ENCODE measurements at regions not wholly inside any gene's neighbourhood (a gene's known extent, or its start where the extent isn't known, plus 50 kb on each side); places are given as distances from the start of the nearest gene placed in this dataset.

- DNase-seq (ENCODE audit: low spot score), result no peak
- intact Hi-C loops (cut with DNase I), result no loop called here
These were observed 526.4 kb downstream of the MID1IP1 start for GRCh38 chrX:39327705-39328104.

- DNase-seq (ENCODE audit: low spot score), result no peak
- intact Hi-C loops (cut with DNase I), result no loop called here
These were observed 527.4 kb downstream of the MID1IP1 start for GRCh38 chrX:39328661-39329060.

GRCh38 chrX:39331082-39331704, 529.9 kb downstream of the MID1IP1 start:
- DNase-seq (ENCODE audit: low spot score), result no peak
- intact Hi-C loops (cut with DNase I), result no loop called here

- no peak for DNase-seq (ENCODE audit: low spot score)
- intact Hi-C loops (cut with DNase I), result no loop called here
These were observed 532.2 kb downstream of the MID1IP1 start for GRCh38 chrX:39333451-39333850.

DNA sequence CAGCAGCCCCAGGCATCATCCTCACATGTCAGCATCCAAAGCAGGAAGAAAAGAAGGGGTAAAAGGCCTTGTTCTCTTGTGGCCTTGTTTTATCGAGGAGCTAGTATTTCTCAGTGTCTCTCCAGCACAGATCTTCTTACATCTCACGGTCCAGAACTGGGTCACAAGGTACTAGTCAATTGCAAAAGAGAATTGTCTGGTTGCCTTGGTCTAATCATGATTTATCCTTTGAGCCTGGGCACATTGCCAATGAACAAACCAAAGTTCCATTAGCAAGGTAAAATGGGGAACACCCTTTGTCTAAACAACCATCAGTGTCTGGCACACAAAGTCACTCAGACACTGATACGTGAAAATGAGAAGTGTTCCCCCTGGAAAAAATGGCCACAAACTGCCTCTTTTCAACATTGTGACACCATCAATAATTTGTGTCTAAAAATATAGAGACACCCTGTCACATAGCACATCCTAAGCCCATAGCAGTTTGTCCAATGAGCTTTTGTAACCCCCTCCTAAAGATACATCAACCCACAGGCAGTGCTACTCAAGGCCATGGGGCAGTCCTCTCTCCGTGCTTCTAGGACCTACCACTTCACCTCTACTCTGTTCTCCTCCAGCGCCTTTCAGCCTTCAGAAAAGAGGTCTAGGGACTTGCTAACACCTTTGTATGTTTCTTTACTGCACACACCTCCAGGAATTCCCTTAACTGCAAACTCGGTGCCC, 534.4 kb downstream of the MID1IP1 start:
- intact Hi-C loops (cut with DNase I), result no loop called here
- no peak for DNase-seq (ENCODE audit: low spot score)

DNA sequence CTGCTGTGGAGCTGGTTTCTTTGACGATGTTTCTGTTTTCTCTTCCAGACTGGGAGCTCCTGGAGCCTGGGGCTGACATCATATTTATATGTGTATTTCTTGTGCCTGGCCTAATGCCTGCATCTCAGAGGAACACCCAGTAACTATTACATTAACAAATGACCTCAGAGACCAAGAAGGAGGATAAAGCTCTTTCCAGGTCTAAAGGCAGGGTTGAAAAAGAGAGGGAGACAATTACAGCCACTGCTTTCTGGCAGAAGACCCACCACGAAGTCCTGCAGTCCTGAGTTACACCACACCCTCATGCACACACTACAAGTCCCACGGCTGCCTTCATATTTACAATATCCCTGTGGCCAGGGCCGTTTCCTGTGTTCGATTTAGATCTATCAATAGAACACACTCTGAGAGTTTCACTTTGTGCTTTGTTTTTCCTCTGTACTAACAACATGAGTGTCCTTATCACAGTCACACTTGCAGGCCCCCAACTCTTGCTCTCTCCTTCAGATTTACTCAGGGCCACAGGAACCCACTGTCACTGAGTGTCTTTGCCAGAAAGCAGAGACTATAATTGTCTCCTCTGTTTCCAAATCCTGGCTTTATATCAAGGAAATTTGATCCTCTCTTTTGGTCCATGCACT, 535.5 kb downstream of the MID1IP1 start:
- intact Hi-C loops (cut with DNase I), result no loop called here
- DNase-seq (ENCODE audit: low spot score), result no peak

DNA sequence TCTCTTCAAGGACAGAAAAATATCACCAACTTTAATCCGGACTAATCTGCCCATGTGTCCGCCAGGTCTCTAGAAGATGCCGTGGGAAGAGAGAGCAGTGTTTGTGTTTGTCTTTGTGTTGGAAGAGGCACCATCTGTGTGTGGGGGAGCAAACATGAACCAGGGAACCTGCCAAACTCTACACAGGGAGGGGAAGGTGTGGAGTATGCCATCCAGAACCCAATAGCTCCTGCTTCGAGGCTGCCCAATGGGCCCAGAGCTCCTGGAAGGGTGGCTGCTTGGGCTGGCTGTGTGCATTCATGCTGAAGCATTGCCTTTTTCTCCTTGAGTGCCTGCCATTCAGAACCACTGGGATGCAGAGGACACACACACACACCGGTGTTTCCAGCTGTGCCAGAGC, 536.2 kb downstream of the MID1IP1 start:
- no peak for DNase-seq (ENCODE audit: low spot score)
- intact Hi-C loops (cut with DNase I), result no loop called here

- DNase-seq (ENCODE audit: low spot score), result no peak
- intact Hi-C loops (cut with DNase I), result no loop called here
These were observed 537.3 kb downstream of the MID1IP1 start for GRCh38 chrX:39338583-39338982.

- intact Hi-C loops (cut with DNase I), result no loop called here
- DNase-seq (ENCODE audit: low spot score), result no peak
These were observed 555.0 kb downstream of the MID1IP1 start for GRCh38 chrX:39356119-39356807.

DNA sequence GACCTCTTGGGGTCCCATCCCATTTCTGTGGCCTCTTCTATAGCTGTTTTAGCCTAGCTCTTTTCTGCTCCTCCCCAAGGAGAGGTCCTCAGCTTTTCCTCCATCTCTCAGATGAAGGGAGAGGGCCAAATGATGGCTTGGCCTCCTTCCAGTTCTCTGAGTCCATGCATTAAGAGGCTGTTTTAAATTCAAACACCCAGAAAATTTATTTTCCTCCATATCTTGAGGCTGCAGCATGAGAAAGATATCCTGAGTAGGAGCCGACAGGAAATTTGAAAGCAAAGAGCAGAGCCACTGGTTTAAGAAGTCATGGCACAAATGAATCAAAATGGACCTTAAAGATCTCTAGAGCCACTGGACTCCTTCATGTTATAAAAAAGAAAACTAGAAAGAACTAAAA, 558.8 kb downstream of the MID1IP1 start:
- intact Hi-C loops (cut with DNase I), result no loop called here
- no peak for DNase-seq (ENCODE audit: low spot score)

DNA sequence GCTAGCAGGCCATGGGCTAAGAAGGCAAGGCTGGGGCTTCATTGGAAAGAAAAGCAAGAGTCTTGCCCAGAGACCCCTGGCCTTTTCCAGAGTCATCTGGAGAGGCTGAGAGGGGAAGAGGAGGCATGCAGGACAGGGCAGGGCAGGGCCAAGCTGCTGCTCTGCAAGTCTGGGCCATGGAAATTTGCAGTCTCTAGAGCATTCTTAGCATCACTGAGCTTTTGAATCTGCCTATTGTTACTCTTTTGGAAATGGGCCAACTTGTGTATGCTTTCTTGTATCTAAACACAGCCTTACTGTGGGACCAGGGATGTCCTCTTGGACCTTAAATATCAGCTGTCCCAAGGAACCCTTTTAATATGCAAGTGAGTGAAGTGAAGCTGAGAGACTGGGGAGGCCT, 560.5 kb downstream of the MID1IP1 start:
- no peak for DNase-seq (ENCODE audit: low spot score)
- intact Hi-C loops (cut with DNase I), result no loop called here

- no peak for DNase-seq (ENCODE audit: low spot score)
- intact Hi-C loops (cut with DNase I), result no loop called here
These were observed 566.2 kb downstream of the MID1IP1 start for GRCh38 chrX:39367416-39367815.

DNA sequence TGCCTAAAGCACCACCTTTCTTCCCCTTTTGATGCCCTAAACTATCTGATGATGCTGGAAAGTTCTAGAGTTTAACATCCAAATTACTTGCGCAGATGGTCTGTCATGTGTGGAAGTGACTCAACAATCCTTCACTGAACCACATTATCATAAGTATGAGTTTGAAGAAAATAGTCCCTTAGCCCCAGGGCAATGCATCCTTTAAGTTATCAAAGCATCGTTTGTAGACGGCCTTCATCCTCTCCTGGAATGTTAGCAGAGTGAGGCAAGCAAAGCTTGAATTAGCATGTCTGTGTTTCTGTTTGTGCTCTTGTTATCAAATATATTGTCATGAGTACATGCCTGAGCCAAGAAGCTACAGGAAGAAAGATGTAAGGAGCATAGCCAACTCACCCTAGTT, 570.9 kb downstream of the MID1IP1 start:
- no peak for DNase-seq (ENCODE audit: low spot score)
- intact Hi-C loops (cut with DNase I), result no loop called here

GRCh38 chrX:39377157-39377556, 575.9 kb downstream of the MID1IP1 start:
- DNase-seq (ENCODE audit: low spot score), result no peak
- intact Hi-C loops (cut with DNase I), result no loop called here

- intact Hi-C loops (cut with DNase I), result no loop called here
- DNase-seq (ENCODE audit: low spot score), result no peak
These were observed 576.5 kb downstream of the MID1IP1 start for GRCh38 chrX:39377773-39378172.

- no peak for DNase-seq (ENCODE audit: low spot score)
- intact Hi-C loops (cut with DNase I), result no loop called here
These were observed 580.2 kb downstream of the MID1IP1 start for GRCh38 chrX:39381422-39381821.

DNA sequence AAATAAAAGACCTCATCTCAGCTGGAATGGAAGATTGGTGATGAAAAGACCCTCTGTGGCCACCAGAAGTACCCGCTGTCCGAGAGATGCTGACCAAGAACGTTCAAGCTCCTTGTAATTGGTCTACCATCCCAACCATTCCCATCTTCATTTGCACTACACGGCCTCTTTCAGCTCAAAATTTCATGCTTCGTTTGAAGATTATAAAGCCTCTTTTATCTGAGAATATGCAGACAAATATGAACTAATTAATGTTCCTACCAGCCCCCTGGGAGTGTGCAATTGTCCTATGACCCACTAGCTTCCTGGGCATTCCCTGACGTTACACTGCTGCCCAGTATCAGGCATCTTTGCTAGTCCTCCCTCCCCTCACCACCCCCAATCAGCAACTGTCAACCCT, 583.7 kb downstream of the MID1IP1 start:
- no peak for DNase-seq (ENCODE audit: low spot score)
- intact Hi-C loops (cut with DNase I), result no loop called here

DNA sequence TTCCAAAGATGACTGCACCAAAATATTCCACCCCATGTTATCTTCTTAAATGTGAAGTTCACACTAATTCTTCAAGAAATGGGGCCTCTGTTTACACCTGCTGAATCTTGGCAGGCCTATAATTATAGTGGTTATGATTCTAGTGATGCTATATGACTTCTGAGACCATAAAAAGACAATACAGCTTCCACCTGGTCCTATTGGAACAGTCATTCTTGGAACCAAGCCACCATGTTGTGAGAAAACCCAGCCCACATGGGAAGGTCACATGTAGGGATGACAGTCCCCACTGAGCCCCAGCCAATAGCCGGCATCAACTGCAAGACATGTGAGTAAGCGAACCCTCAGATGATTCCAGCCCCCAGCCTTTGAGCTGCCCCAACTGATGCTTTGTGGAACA, 587.5 kb downstream of the MID1IP1 start:
- intact Hi-C loops (cut with DNase I), result no loop called here
- DNase-seq (ENCODE audit: low spot score), result no peak

DNA sequence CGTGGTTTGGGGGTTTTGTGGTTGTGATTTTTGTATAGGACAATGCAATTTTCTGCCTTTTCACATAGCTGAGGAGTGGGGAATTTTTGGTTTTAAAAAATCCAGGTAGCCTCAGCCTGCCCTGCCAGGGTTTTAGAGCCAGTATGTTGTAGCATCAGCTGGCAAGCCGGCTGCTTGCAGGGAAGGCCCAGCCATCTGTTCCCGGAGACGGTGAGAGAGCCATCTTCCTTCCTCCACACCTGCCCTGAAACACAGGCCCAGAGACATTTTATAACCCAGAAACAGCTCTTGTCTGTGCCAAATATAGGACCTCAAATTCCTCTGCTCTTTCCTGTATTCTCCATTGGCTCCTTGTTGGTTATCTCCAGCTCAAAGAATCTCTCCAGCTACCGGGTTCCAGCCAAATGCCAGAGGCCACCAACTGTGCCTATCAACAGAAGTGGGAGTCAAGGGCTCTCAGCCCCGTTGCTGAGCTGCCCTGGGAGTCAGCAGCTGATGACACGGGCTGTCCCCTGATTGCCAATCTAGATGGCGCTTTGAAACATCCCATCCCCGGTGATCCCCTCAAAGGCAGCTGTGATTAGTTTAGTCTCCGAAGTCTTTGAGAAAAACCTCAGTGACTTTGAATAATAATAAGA, 595.2 kb downstream of the MID1IP1 start:
- intact Hi-C loops (cut with DNase I), result no loop called here
- DNase-seq (ENCODE audit: low spot score), result no peak

- no peak for DNase-seq (ENCODE audit: low spot score)
- intact Hi-C loops (cut with DNase I), result no loop called here
These were observed 596.4 kb downstream of the MID1IP1 start for GRCh38 chrX:39397561-39398199.

Data from cardiac septum (tissue), 1 donor.